DND-41 (cell line): ENCODE measurements at regions not wholly inside any gene's neighbourhood (a gene's known extent, or its start where the extent isn't known, plus 50 kb on each side); places are given as distances from the start of the nearest gene placed in this dataset.

ENCODE experiments used
- ATAC-seq: fragments of 200-7000 bp; cut with Tn5 transposase; 3 replicates; pipeline ENCODE4 v1.9.1; 2021; ENCODE audit warnings: low read depth; ENCODE audit not compliant: insufficient read depth
- DNase-seq: peaks from one replicate; pipeline ENCODE4 v3.0.0-alpha.2; 2020
- H2AFZ ChIP-seq: 2 replicates; pipeline ENCODE4 v1.6.0; 2012; ENCODE audit warnings: low read depth, low read length
- H3K27ac ChIP-seq: 2 replicates; pipeline ENCODE4 v1.5.1; 2012; ENCODE audit warnings: low read length, inconsistent platforms
- H3K27me3 ChIP-seq: fragments of 200-600 bp; sonication (generic); 2 replicates; pipeline ENCODE4 v1.6.0; 2012; ENCODE audit warnings: low read length, mild to moderate bottlenecking, inconsistent platforms; ENCODE audit not compliant: insufficient read depth, poor library complexity
- H3K36me3 ChIP-seq: 2 replicates; pipeline ENCODE4 v1.5.1; 2012; ENCODE audit warnings: low read length, inconsistent platforms; ENCODE audit not compliant: insufficient read depth
- H3K4me1 ChIP-seq: 2 replicates; pipeline ENCODE4 v1.5.1; 2012; ENCODE audit warnings: mild to moderate bottlenecking, low read length; ENCODE audit not compliant: insufficient read depth
- H3K4me2 ChIP-seq: 2 replicates; pipeline ENCODE4 v1.6.0; 2012; ENCODE audit warnings: mild to moderate bottlenecking, moderate library complexity, low read length, inconsistent platforms; ENCODE audit not compliant: insufficient read depth
- H3K4me3 ChIP-seq, 2 experiments: fragments of 200-600 bp in 1 of 2; shearing (Covaris generic) in 1 of 2; 2 replicates each; pipeline ENCODE4 v1.5.1; 2012 to 2016; ENCODE audit warnings: inconsistent platforms in 2 of 2, low read length in 2 of 2, mild to moderate bottlenecking in 2 of 2, low read depth in 1 of 2, moderate library complexity in 1 of 2
- H3K79me2 ChIP-seq: 2 replicates; pipeline ENCODE4 v1.6.0; 2012; ENCODE audit warnings: low read length, inconsistent platforms; ENCODE audit not compliant: insufficient read depth
- H3K9ac ChIP-seq: 2 replicates; pipeline ENCODE4 v1.6.0; 2012; ENCODE audit warnings: low read depth, mild to moderate bottlenecking, inconsistent platforms, low read length, moderate library complexity
- H3K9me3 ChIP-seq: 2 replicates; pipeline ENCODE4 v1.5.1; 2012; ENCODE audit warnings: low read length, moderate library complexity, mild to moderate bottlenecking, inconsistent platforms; ENCODE audit not compliant: insufficient read depth, severe bottlenecking
- H4K20me1 ChIP-seq: 2 replicates; pipeline ENCODE4 v1.6.0; 2012; ENCODE audit warnings: low read length; ENCODE audit not compliant: insufficient read depth
- CTCF ChIP-seq: IDR thresholded peaks from 2 replicates; pipeline ENCODE4 v1.5.1; 2012; ENCODE audit warnings: borderline replicate concordance, low read length, moderate library complexity, mild to moderate bottlenecking; ENCODE audit not compliant: poor library complexity, severe bottlenecking; ENCODE audit errors: extremely low read depth
- EZH2 ChIP-seq: IDR thresholded peaks from 3 replicates; pipeline ENCODE4 v1.6.1; 2012; ENCODE audit warnings: borderline replicate concordance, low read depth, mild to moderate bottlenecking, moderate library complexity, low read length, inconsistent platforms; ENCODE audit not compliant: severe bottlenecking

- Histone ChIP-seq H3K27me3 (no peaks in the 10 kb centered on the region), H3K79me2 (no peaks in the 10 kb centered on the region), H3K4me2 (no peak overlapping the region), H3K27ac (no peak overlapping the region), H3K4me3 (no peak overlapping the region), H3K36me3 (no peaks in the 10 kb centered on the region), H2AFZ (no peak overlapping the region), H3K4me1 (no peaks in the 10 kb centered on the region), H3K9me3 (no peaks in the 10 kb centered on the region), H3K9ac (no peak overlapping the region), H4K20me1 (no peaks in the 10 kb centered on the region)
- no peak for ATAC-seq
- TF ChIP-seq EZH2, result no peak
- TF ChIP-seq CTCF, result no peak
- DNase-seq, result no peak
Measured at GRCh38 chr14:38950676-38951075, 152.4 kb downstream of the SEC23A start.

- H3K36me3 ChIP-seq, result no peaks in the 10 kb centered on the region
- TF ChIP-seq CTCF, result no peak
- no peak overlapping the region for H3K27ac ChIP-seq
- H3K4me1 ChIP-seq, result no peaks in the 10 kb centered on the region
- no peaks in the 10 kb centered on the region for H3K27me3 ChIP-seq
- H4K20me1 ChIP-seq, result no peaks in the 10 kb centered on the region
- H3K9me3 ChIP-seq, result no peaks in the 10 kb centered on the region
- H3K79me2 ChIP-seq, result no peaks in the 10 kb centered on the region
- no peak overlapping the region for H3K4me2 ChIP-seq
- no peak for DNase-seq
- ATAC-seq, result no peak
- no peak overlapping the region for H3K4me3 ChIP-seq
- no peak overlapping the region for H2AFZ ChIP-seq
- no peak overlapping the region for H3K9ac ChIP-seq
Measured at GRCh38 chr14:38948576-38948975, 154.5 kb downstream of the SEC23A start.

GRCh38 chr14:38948171-38948570 lies 154.9 kb downstream of the SEC23A start:
- DNase-seq (no peak), ATAC-seq (no peak)
- H3K4me1 ChIP-seq, result no peaks in the 10 kb centered on the region
- no peak overlapping the region for H3K4me3 ChIP-seq
- H3K27ac ChIP-seq, result no peak overlapping the region
- H3K4me2 ChIP-seq, result no peak overlapping the region
- H3K9ac ChIP-seq, result no peak overlapping the region
- H3K27me3 ChIP-seq, result no peaks in the 10 kb centered on the region
- no peaks in the 10 kb centered on the region for H3K9me3 ChIP-seq
- TF ChIP-seq CTCF (no peak), EZH2 (no peak)
- no peak overlapping the region for H2AFZ ChIP-seq
- no peaks in the 10 kb centered on the region for H4K20me1 ChIP-seq
- H3K79me2 ChIP-seq, result no peaks in the 10 kb centered on the region
- H3K36me3 ChIP-seq, result no peaks in the 10 kb centered on the region

- no peak for DNase-seq
- Histone ChIP-seq H3K27ac (no peak overlapping the region), H4K20me1 (no peaks in the 10 kb centered on the region), H3K27me3 (no peaks in the 10 kb centered on the region), H3K79me2 (no peaks in the 10 kb centered on the region), H3K9me3 (no peaks in the 10 kb centered on the region), H3K4me2 (no peak overlapping the region), H3K4me3 (no peak overlapping the region), H2AFZ (no peak overlapping the region), H3K4me1 (no peaks in the 10 kb centered on the region), H3K36me3 (no peaks in the 10 kb centered on the region), H3K9ac (no peak overlapping the region)
- TF ChIP-seq CTCF (no peak), EZH2 (no peak)
- ATAC-seq, result no peak
Measured at GRCh38 chr14:38947343-38947742, 155.7 kb downstream of the SEC23A start.
